Retinal pigment epithelial cell (primary cell): ENCODE measurements at regions not wholly inside any gene's neighbourhood (a gene's known extent, or its start where the extent isn't known, plus 50 kb on each side); places are given as distances from the start of the nearest gene placed in this dataset.

Source experiments
- DNase-seq: peaks from one replicate; pipeline ENCODE4 v3.0.0-alpha.2; 2010; ENCODE audit warnings: low read depth
- H3K4me3 ChIP-seq: 2 replicates; pipeline ENCODE4 v1.5.1; 2011; ENCODE audit warnings: mild to moderate bottlenecking, low read length, control low read depth, moderate library complexity
- CTCF ChIP-seq: conservative IDR thresholded peaks from 2 replicates; pipeline ENCODE4 v1.5.1; 2011; ENCODE audit warnings: low read depth, low read length, control low read depth, inconsistent platforms

GRCh38 chr4:23978002-23978401 is 88.2 kb upstream of the PPARGC1A start:
- DNase-seq, result no peak
- TF ChIP-seq CTCF, result no peak
- H3K4me3 ChIP-seq, result no peak overlapping the region

GRCh38 chr4:23976423-23976822 is 86.6 kb upstream of the PPARGC1A start:
- no peak for TF ChIP-seq CTCF
- no peak for DNase-seq
- H3K4me3 ChIP-seq, result no peak overlapping the region

- DNase-seq, result no peak
- H3K4me3 ChIP-seq, result no peak overlapping the region
- TF ChIP-seq CTCF, result no peak
These were observed 83.5 kb upstream of the PPARGC1A start for GRCh38 chr4:23973308-23973855.

- H3K4me3 ChIP-seq, result no peak overlapping the region
- DNase-seq, result no peak
- TF ChIP-seq CTCF, result no peak
These were observed 83.0 kb upstream of the PPARGC1A start for GRCh38 chr4:23972805-23973204.

GRCh38 chr4:23972187-23972586 is 82.3 kb upstream of the PPARGC1A start:
- DNase-seq, result no peak
- no peak for TF ChIP-seq CTCF

GRCh38 chr4:23970201-23970850 is 80.5 kb upstream of the PPARGC1A start:
- TF ChIP-seq CTCF, result no peak
- no peak for DNase-seq
- H3K4me3 ChIP-seq, result no peak overlapping the region

More at GRCh38 chr4:23972187-23972586, 82.3 kb upstream of the PPARGC1A start:
- no peak overlapping the region for H3K4me3 ChIP-seq

GRCh38 chr4:23969635-23970145 is 79.8 kb upstream of the PPARGC1A start:
- no peak for DNase-seq
- H3K4me3 ChIP-seq, result no peak overlapping the region
- no peak for TF ChIP-seq CTCF
